Thyroid gland (tissue), 4 donors: ENCODE measurements at regions not wholly inside any gene's neighbourhood (a gene's known extent, or its start where the extent isn't known, plus 50 kb on each side); places are given as distances from the start of the nearest gene placed in this dataset.

Experiments used
- CTCF ChIP-seq, 6 experiments: fragments of 200-600 bp in 3 of 6; fragments of 450-650 bp in 3 of 6; sonication (generic) in 3 of 6; IDR thresholded peaks; one replicate each; pipeline ENCODE4 v1.5.1; 2016 to 2019; ENCODE audit warnings: antibody characterized with exemption in 6 of 6, mild to moderate bottlenecking in 2 of 6, inconsistent platforms in 1 of 6, moderate library complexity in 1 of 6
- POLR2A ChIP-seq, 2 donors: fragments of 450-650 bp; IDR thresholded peaks; one replicate each; pipeline ENCODE4 v1.6.1; 2017; ENCODE audit warnings: antibody characterized with exemption in 2 of 2, mild to moderate bottlenecking in 2 of 2, moderate library complexity in 1 of 2

GRCh38 chr5:17089690-17090089 lies 127.7 kb upstream of the BASP1 start:
- TF ChIP-seq CTCF (IDR thresholded peaks at IDR 0.05) (no peak), POLR2A (IDR thresholded peaks at IDR 0.05) (no peak)
